Fibroblast of villous mesenchyme (primary cell): ENCODE measurements at regions not wholly inside any gene's neighbourhood (a gene's known extent, or its start where the extent isn't known, plus 50 kb on each side); places are given as distances from the start of the nearest gene placed in this dataset.

Source experiments
- DNase-seq: peaks from one replicate; pipeline ENCODE4 v3.0.0-alpha.2; 2010; ENCODE audit warnings: low read depth
- H3K4me3 ChIP-seq: 2 replicates; pipeline ENCODE4 v1.5.1; 2011; ENCODE audit warnings: low read depth, mild to moderate bottlenecking, low read length
- TF ChIP-seq, protein P1 (sequence below): IDR thresholded peaks from 2 replicates; pipeline ENCODE4 v1.5.1; 2012; ENCODE audit warnings: low read depth, mild to moderate bottlenecking, low read length; ENCODE audit not compliant: insufficient read depth

DNA sequence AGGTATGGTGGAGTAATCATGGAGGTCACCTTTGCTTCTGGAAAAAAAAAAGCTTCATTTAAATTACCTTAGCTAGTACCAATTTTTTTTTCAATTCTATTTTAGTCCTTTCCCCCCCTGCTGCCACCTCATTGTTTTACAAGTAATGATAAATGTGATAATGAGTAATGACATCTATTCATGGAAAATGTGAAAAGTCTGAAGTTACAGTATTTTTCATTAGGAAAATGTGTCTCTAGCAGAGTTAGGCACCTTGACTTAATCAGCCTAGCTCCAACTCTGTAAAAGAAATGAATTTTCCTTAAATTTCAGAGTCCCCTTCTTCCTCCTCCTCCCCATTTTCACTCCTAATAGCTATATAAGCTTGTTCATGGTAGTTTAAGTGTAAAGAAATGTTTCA, 204.9 kb upstream of the USP25 start:
- TF ChIP-seq, protein P1, sequence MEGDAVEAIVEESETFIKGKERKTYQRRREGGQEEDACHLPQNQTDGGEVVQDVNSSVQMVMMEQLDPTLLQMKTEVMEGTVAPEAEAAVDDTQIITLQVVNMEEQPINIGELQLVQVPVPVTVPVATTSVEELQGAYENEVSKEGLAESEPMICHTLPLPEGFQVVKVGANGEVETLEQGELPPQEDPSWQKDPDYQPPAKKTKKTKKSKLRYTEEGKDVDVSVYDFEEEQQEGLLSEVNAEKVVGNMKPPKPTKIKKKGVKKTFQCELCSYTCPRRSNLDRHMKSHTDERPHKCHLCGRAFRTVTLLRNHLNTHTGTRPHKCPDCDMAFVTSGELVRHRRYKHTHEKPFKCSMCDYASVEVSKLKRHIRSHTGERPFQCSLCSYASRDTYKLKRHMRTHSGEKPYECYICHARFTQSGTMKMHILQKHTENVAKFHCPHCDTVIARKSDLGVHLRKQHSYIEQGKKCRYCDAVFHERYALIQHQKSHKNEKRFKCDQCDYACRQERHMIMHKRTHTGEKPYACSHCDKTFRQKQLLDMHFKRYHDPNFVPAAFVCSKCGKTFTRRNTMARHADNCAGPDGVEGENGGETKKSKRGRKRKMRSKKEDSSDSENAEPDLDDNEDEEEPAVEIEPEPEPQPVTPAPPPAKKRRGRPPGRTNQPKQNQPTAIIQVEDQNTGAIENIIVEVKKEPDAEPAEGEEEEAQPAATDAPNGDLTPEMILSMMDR, result no peak
- no peak overlapping the region for H3K4me3 ChIP-seq
- DNase-seq, result no peak

DNA sequence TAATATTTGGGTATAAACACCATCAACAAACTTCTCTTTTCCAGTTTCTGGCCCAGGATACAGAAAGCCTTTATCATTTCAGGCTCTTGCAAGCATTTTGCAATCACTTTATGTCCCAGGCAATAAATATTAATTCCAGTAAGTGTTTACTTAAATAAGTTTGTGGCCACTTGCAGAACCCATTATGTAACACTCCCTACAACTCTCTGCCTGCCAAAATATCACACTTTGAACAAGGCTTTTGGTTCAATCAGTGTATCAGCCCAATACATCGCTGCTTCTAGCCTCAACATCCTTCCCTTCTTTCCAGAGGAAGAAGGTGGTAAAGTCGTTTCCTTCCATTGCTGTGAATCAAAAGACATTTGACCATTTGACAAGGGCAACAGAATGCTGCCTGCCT, 203.0 kb upstream of the USP25 start:
- H3K4me3 ChIP-seq, result no peak overlapping the region
- DNase-seq, result no peak
- TF ChIP-seq, protein P1, result no peak

DNA sequence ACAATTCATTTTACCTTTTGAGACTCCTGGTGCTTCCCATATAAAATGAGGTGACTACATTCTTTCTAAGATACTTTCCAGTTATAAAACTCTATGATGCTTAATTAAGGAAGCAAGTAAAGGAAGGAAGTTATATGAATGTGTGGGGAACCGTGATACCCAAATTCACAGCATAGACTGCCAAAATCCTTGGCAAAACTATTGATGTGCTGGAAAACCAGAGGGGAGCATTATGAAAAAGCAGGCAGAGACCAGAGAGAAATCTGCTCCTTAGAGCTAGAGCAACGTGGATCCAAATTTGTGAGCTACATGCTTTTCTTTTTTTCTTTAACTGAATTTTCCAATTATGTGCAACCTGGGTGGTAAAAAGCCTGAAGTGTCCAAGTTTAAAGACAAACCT, 201.4 kb upstream of the USP25 start:
- no peak overlapping the region for H3K4me3 ChIP-seq
- DNase-seq, result no peak
- TF ChIP-seq, protein P1, result no peak

DNA sequence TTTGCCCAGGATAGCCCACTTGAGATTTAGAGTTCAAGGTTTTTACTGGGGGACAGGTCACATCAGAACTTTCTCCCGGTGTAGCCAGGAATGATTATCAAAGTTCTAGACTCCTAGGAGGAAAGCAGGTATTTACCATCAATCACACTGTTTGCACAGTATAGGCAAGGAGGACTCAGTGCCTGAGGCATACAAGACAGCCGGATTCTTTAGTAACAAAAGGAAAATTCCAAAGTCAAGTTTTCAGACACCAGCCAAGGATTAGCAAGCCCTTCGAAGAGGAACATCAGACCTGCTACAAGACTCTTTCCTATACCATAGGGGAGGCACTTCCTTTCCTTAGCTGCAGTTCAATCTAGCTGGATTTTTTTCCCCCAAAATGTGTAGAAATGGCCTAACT, 197.8 kb upstream of the USP25 start:
- H3K4me3 ChIP-seq, result no peak overlapping the region
- DNase-seq, result no peak

DNA sequence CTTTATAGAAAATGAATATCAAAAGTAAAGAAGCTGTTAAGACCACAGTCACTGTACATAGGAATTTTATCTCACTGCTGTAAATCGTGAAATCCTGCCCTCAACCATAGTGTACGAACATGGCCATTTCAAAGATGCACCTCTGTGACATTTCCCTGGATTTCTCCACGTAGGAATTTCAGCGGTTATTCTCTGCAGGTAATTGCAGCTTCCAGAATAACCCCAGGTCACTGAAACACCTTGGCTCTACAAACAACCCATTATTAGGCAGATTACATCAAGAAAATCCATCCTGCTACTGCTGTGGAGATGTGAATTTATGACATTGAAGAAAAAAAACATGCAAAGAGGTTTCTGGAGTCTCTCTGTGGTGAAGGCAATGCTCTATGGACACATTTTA, 196.2 kb upstream of the USP25 start:
- no peak overlapping the region for H3K4me3 ChIP-seq
- TF ChIP-seq, protein P1, result no peak
- no peak for DNase-seq

More for the DNA sequence above, 197.8 kb upstream of the USP25 start:
- TF ChIP-seq, protein P1, result no peak

DNA sequence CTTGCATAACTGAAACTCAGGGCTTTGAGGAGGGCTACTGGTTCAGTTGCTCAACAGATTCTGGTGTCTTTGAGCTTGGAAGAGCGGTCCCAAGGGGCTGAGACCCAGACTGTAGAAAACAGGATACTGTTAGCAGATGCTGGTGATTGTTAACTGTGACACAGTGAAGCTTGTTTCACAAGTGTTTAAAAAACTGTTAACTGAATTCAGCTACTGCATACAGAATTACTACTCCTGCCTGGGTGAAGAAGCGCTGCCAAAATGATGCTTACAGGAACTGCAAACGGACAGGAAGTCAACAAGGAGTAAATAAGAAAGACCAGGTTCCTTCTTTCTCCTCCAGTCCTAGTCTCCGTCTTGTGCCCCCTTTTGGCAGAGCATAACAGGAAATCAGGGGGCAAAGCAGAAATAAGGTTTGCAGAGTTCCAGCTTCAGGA, 195.3 kb upstream of the USP25 start:
- no peak for DNase-seq
- TF ChIP-seq, protein P1, result no peak
- H3K4me3 ChIP-seq, result no peak overlapping the region

DNA sequence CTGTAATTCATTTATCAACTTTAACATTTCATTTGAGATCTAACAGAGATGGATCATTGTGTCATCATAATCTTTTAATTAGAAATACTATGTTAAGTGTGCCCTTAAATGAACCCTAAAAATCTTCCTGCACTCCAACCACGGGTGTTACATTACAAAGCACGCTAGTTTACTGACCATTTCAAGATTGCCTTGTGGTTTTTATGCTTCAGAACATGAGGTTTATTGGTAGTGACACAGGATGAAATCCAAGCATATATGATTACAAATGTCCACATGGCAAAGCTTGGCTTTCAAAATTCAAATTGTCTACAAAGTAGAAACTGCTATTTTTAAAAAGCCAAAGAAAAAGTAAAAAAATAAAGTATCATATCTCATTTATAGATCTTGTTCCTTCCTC, 190.4 kb upstream of the USP25 start:
- TF ChIP-seq, protein P1, result no peak
- no peak overlapping the region for H3K4me3 ChIP-seq
- no peak for DNase-seq
